Activated naive CD4-positive, alpha-beta T cell treated with anti-CD3 and anti-CD28 coated beads, Interleukin-2, amount 50 U/mL, for 72 hours (primary cell): ENCODE measurements at regions not wholly inside any gene's neighbourhood (a gene's known extent, or its start where the extent isn't known, plus 50 kb on each side); places are given as distances from the start of the nearest gene placed in this dataset.

Experiments used
- ATAC-seq, 2 donors: fragments of 150-1000 bp; cut with Tn5 transposase; 2 replicates each; pipeline ENCODE4 v1.10.0; 2021; ENCODE audit warnings: mild to moderate bottlenecking in 2 of 2, moderate library complexity in 2 of 2
- DNase-seq, 2 donors: peaks; one replicate each; pipeline ENCODE4 v3.0.0; 2021 to 2022; ENCODE audit warnings: low spot score in 2 of 2
- H3K27ac Mint-ChIP-seq, 2 donors: one replicate each; pipeline ENCODE4 v1.8.0; 2022; ENCODE audit warnings: mild to moderate bottlenecking in 2 of 2, mixed read lengths in 2 of 2
- H3K36me3 Mint-ChIP-seq, 2 donors: one replicate each; pipeline ENCODE4 v1.8.0; 2022; ENCODE audit warnings: mixed read lengths in 2 of 2
- H3K9me3 Mint-ChIP-seq, 2 donors: one replicate each; pipeline ENCODE4 v1.8.0; 2022; ENCODE audit warnings: mixed read lengths in 2 of 2

GRCh38 chr3:6222069-6222468 lies 638.8 kb upstream of the GRM7 start:
- no peak for ATAC-seq
- no peaks in the 10 kb centered on the region for H3K9me3 Mint-ChIP-seq
- no peak overlapping the region for H3K27ac Mint-ChIP-seq
- DNase-seq = no peak
- no peaks in the 10 kb centered on the region for H3K36me3 Mint-ChIP-seq

- ATAC-seq = no peak
- DNase-seq = no peak
- no peaks in the 10 kb centered on the region for H3K9me3 Mint-ChIP-seq
- no peaks in the 10 kb centered on the region for H3K36me3 Mint-ChIP-seq
- H3K27ac Mint-ChIP-seq = no peak overlapping the region
Observed at GRCh38 chr3:6223572-6223971, 637.3 kb upstream of the GRM7 start.

GRCh38 chr3:6228958-6229683 lies 631.8 kb upstream of the GRM7 start:
- no peak for ATAC-seq
- no peak for DNase-seq
- no peak overlapping the region for H3K27ac Mint-ChIP-seq
- H3K9me3 Mint-ChIP-seq = peaks cover 6 to 12% of the 10 kb centered on the region in 2 donors
- no peaks in the 10 kb centered on the region for H3K36me3 Mint-ChIP-seq

GRCh38 chr3:6229778-6230410 lies 631.0 kb upstream of the GRM7 start:
- DNase-seq = no peak
- no peak for ATAC-seq
- Mint-ChIP-seq H3K36me3 (no peaks in the 10 kb centered on the region), H3K9me3 (peaks cover 6 to 12% of the 10 kb centered on the region in 2 donors), H3K27ac (no peak overlapping the region)

GRCh38 chr3:6242104-6242503 lies 618.8 kb upstream of the GRM7 start:
- Mint-ChIP-seq H3K9me3 (peaks cover 0 to 5% of the 10 kb centered on the region in 2 donors), H3K36me3 (no peaks in the 10 kb centered on the region), H3K27ac (no peak overlapping the region)
- ATAC-seq (no peak), DNase-seq (no peak)

- Mint-ChIP-seq H3K9me3 (peaks cover 4% of the 10 kb centered on the region in 2 donors), H3K27ac (no peak overlapping the region), H3K36me3 (no peaks in the 10 kb centered on the region)
- no peak for DNase-seq
- ATAC-seq = no peak
Observed at GRCh38 chr3:6248528-6248927, 612.4 kb upstream of the GRM7 start.

GRCh38 chr3:6249679-6250078 lies 611.2 kb upstream of the GRM7 start:
- Mint-ChIP-seq H3K27ac (no peak overlapping the region), H3K9me3 (peaks cover 4 to 9% of the 10 kb centered on the region in 2 donors), H3K36me3 (no peaks in the 10 kb centered on the region)
- DNase-seq (no peak), ATAC-seq (no peak)

GRCh38 chr3:6250167-6250566 lies 610.7 kb upstream of the GRM7 start:
- no peak for DNase-seq
- H3K27ac Mint-ChIP-seq = no peak overlapping the region
- peaks cover 5 to 12% of the 10 kb centered on the region in 2 donors for H3K9me3 Mint-ChIP-seq
- H3K36me3 Mint-ChIP-seq = no peaks in the 10 kb centered on the region
- ATAC-seq = no peak

GRCh38 chr3:6251612-6252400 lies 609.1 kb upstream of the GRM7 start:
- no peak for ATAC-seq
- H3K36me3 Mint-ChIP-seq = no peaks in the 10 kb centered on the region
- peaks cover 13 to 15% of the 10 kb centered on the region in 2 donors for H3K9me3 Mint-ChIP-seq
- no peak overlapping the region for H3K27ac Mint-ChIP-seq
- DNase-seq = no peak

GRCh38 chr3:6254490-6254889 lies 606.4 kb upstream of the GRM7 start:
- Mint-ChIP-seq H3K9me3 (peaks cover 13 to 19% of the 10 kb centered on the region in 2 donors), H3K36me3 (no peaks in the 10 kb centered on the region), H3K27ac (no peak overlapping the region)
- DNase-seq (no peak), ATAC-seq (no peak)

GRCh38 chr3:6255229-6255628 lies 605.7 kb upstream of the GRM7 start:
- H3K36me3 Mint-ChIP-seq = no peaks in the 10 kb centered on the region

GRCh38 chr3:6260551-6261191 lies 600.2 kb upstream of the GRM7 start:
- DNase-seq = no peak
- H3K27ac Mint-ChIP-seq = no peak overlapping the region

More at GRCh38 chr3:6255229-6255628, 605.7 kb upstream of the GRM7 start:
- ATAC-seq = no peak
- DNase-seq = no peak
- peaks cover 13 to 19% of the 10 kb centered on the region in 2 donors for H3K9me3 Mint-ChIP-seq
- H3K27ac Mint-ChIP-seq = no peak overlapping the region

GRCh38 chr3:6262010-6262409 lies 598.9 kb upstream of the GRM7 start:
- Mint-ChIP-seq H3K27ac (no peak overlapping the region), H3K36me3 (no peaks in the 10 kb centered on the region), H3K9me3 (peaks cover 4 to 10% of the 10 kb centered on the region in 2 donors)
- ATAC-seq (no peak), DNase-seq (no peak)

More at GRCh38 chr3:6260551-6261191, 600.2 kb upstream of the GRM7 start:
- peaks cover 6 to 10% of the 10 kb centered on the region in 2 donors for H3K9me3 Mint-ChIP-seq
- ATAC-seq = no peak
- no peaks in the 10 kb centered on the region for H3K36me3 Mint-ChIP-seq

GRCh38 chr3:6264036-6264435 lies 596.9 kb upstream of the GRM7 start:
- no peak for ATAC-seq
- no peak for DNase-seq
- Mint-ChIP-seq H3K9me3 (peaks cover 4 to 6% of the 10 kb centered on the region in 2 donors), H3K27ac (no peak overlapping the region), H3K36me3 (no peaks in the 10 kb centered on the region)

- H3K27ac Mint-ChIP-seq = no peak overlapping the region
- peaks cover 8 to 10% of the 10 kb centered on the region in 2 donors for H3K9me3 Mint-ChIP-seq
- DNase-seq (no peak), ATAC-seq (no peak)
- H3K36me3 Mint-ChIP-seq = peaks cover 0 to 3% of the 10 kb centered on the region in 2 donors
Observed at GRCh38 chr3:6264906-6265305, 596.0 kb upstream of the GRM7 start.

- no peak for ATAC-seq
- Mint-ChIP-seq H3K36me3 (peaks cover 0 to 5% of the 10 kb centered on the region in 2 donors), H3K27ac (no peak overlapping the region), H3K9me3 (peaks cover 11 to 16% of the 10 kb centered on the region in 2 donors)
- DNase-seq = no peak
Observed at GRCh38 chr3:6266135-6266534, 594.8 kb upstream of the GRM7 start.

GRCh38 chr3:6273878-6274277 lies 587.0 kb upstream of the GRM7 start:
- H3K9me3 Mint-ChIP-seq = peaks cover 14 to 19% of the 10 kb centered on the region in 2 donors
- DNase-seq (no peak), ATAC-seq (no peak)
- H3K36me3 Mint-ChIP-seq = peaks cover 0 to 16% of the 10 kb centered on the region in 2 donors
- no peak overlapping the region for H3K27ac Mint-ChIP-seq
